CD4-positive, alpha-beta T cell treated with Interleukin-15 for 4 hours (primary cell): ENCODE measurements at regions not wholly inside any gene's neighbourhood (a gene's known extent, or its start where the extent isn't known, plus 50 kb on each side); places are given as distances from the start of the nearest gene placed in this dataset.
"Not testable (repeated sequence)": the region's sequence is repeated elsewhere in the genome, so short reads cannot be mapped to it uniquely, and the experiment has no call there.

Experiments used
- DNase-seq: peaks from one replicate; pipeline ENCODE4 v3.0.0-alpha.2; 2020; ENCODE audit warnings: low spot score

- not testable (repeated sequence) for DNase-seq
These were observed 83.4 kb upstream of the RAP2C start for GRCh38 chrX:132302687-132303086.

- DNase-seq, result no peak
These were observed 75.7 kb upstream of the RAP2C start for GRCh38 chrX:132294776-132295495.

GRCh38 chrX:132294192-132294591 lies 74.9 kb upstream of the RAP2C start:
- DNase-seq, result no peak

- DNase-seq, result peak; percentile 32
These were observed 73.5 kb upstream of the RAP2C start for GRCh38 chrX:132292793-132293192.

GRCh38 chrX:132277953-132278614 lies 58.8 kb upstream of the RAP2C start:
- DNase-seq, result no peak

GRCh38 chrX:132272826-132273225 lies 53.6 kb upstream of the RAP2C start:
- no peak for DNase-seq

- DNase-seq, result no peak
These were observed 52.1 kb upstream of the RAP2C start for GRCh38 chrX:132271311-132271778.

GRCh38 chrX:132270699-132271098 lies 51.5 kb upstream of the RAP2C start:
- no peak for DNase-seq

GRCh38 chrX:132270021-132270420 lies 50.8 kb upstream of the RAP2C start:
- no peak for DNase-seq
